HFFc6 (cell line): ENCODE measurements at regions not wholly inside any gene's neighbourhood (a gene's known extent, or its start where the extent isn't known, plus 50 kb on each side); places are given as distances from the start of the nearest gene placed in this dataset.

Source experiments
- DNase-seq: peaks from one replicate; pipeline ENCODE4 v3.0.0-alpha.2; 2018
- H3K27ac Mint-ChIP-seq: 2 replicates; pipeline ENCODE4 v1.8.0; 2020; ENCODE audit warnings: mild to moderate bottlenecking, mixed read lengths
- H3K27me3 Mint-ChIP-seq: 2 replicates; pipeline ENCODE4 v1.8.0; 2021; ENCODE audit warnings: mild to moderate bottlenecking, moderate library complexity, mixed read lengths; ENCODE audit not compliant: insufficient read depth
- H3K36me3 Mint-ChIP-seq: 2 replicates; pipeline ENCODE4 v1.8.0; 2021; ENCODE audit warnings: low read depth, mixed read lengths
- H3K4me1 Mint-ChIP-seq: 2 replicates; pipeline ENCODE4 v1.8.0; 2020; ENCODE audit warnings: low read depth, mixed read lengths
- H3K4me3 Mint-ChIP-seq: 2 replicates; pipeline ENCODE4 v1.8.0; 2020; ENCODE audit warnings: mild to moderate bottlenecking, moderate library complexity, mixed read lengths
- H3K9me3 Mint-ChIP-seq: 2 replicates; pipeline ENCODE4 v1.8.0; 2020; ENCODE audit warnings: mild to moderate bottlenecking, mixed read lengths
- CTCF ChIP-seq: fragments of 200-600 bp; sonication (generic); IDR thresholded peaks from 2 replicates; pipeline ENCODE4 v1.5.0; 2021; ENCODE audit warnings: antibody characterized with exemption, mild to moderate bottlenecking

DNA sequence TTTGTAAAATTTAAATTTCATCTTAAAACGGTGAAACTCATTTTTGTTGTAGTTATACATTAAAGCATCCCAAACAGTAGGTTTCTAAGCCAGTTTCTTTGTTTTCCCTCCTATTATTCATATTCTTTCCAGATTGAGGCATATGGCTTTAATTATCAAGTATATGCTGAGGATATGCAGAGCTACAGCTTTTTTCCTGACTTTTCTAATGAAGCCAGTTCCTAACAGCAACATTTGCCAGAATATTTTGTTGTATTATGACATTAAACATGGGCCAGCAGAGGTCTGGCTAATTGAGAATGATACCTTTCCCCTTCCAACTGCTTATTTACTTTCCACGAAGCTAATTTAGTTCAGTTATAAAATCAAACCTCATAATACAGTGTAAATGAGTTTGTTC lies 75.3 kb downstream of the SLIT2 start:
- Mint-ChIP-seq H3K27me3 (no peaks in the 10 kb centered on the region), H3K4me3 (no peak overlapping the region), H3K36me3 (peaks cover 7% of the 10 kb centered on the region), H3K27ac (no peak overlapping the region), H3K4me1 (peaks cover 54% of the 10 kb centered on the region), H3K9me3 (no peaks in the 10 kb centered on the region)
- no peak for DNase-seq
- no peak for TF ChIP-seq CTCF

DNA sequence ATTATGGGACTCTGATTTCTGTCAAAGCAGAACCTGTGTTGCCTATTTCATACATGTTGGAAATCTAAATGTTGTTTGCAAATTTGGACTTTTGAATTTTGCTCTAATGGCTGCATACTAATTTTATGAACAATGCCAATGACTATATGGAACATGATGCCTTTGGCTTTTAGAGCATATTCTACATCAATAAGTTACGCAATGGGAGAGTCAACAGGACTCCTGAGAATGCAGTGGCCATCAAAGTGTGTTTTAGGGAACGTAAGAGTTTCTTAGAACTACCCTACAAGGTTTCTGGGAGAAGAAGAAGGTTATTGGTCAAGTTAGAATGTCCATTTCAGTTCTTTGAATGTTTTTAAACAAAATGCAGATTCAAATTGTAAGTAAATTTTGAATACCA lies 76.1 kb downstream of the SLIT2 start:
- DNase-seq = no peak
- Mint-ChIP-seq H3K36me3 (peaks cover 6% of the 10 kb centered on the region), H3K27me3 (no peaks in the 10 kb centered on the region), H3K9me3 (no peaks in the 10 kb centered on the region), H3K4me1 (peaks cover 56% of the 10 kb centered on the region), H3K4me3 (no peak overlapping the region), H3K27ac (no peak overlapping the region)
- no peak for TF ChIP-seq CTCF

DNA sequence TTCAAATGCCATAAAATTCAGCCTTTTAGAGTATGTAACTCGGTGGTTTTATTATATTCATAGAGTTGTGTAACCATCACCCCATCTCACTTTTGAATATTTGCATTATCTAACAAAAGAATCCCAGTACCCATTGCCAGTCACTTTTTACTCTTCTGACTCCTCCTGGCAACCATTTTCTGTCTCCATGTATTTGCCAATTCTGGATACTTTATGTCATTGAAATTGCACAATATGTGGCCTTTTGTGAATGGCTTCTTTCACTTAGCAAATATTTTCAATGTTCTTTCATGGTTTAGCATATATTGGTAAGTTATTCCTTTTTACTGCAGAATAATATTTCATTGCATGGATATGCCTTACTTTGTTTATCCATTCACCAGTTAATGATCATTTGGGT lies 79.9 kb downstream of the SLIT2 start:
- TF ChIP-seq CTCF = no peak
- no peak for DNase-seq
- peaks cover 12% of the 10 kb centered on the region for H3K36me3 Mint-ChIP-seq
- H3K4me1 Mint-ChIP-seq = peaks cover 43% of the 10 kb centered on the region
- no peak overlapping the region for H3K27ac Mint-ChIP-seq
- H3K4me3 Mint-ChIP-seq = no peak overlapping the region
- no peaks in the 10 kb centered on the region for H3K27me3 Mint-ChIP-seq
- no peaks in the 10 kb centered on the region for H3K9me3 Mint-ChIP-seq

DNA sequence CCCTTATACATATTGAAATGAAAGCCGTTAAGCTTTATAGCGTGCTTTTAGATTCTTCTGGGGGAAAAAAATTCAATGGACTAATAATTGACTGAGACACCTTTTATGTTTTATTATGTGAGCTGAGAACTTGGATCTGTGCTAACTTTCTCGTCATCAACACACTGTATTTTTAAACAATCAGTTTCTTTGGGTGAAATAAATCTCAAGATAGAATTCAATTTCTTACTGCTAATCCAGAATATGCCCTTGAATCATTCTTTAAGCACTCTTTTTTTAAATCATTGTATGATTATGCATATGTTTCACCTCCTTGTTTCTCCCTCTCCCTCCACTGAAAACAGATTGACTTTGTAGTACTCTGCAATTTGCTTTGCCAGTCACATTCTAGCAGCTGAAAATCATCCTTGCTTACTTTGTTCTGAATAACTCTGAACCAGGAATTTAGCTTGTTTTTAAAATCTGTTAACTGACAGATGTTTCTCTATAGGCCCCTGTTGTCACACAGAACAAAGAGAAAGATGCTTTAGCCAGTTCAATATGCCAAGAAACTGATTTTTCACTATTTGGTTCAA lies 81.5 kb downstream of the SLIT2 start:
- TF ChIP-seq CTCF = no peak
- no peak for DNase-seq
- peaks cover 38% of the 10 kb centered on the region for H3K4me1 Mint-ChIP-seq
- no peaks in the 10 kb centered on the region for H3K27me3 Mint-ChIP-seq
- H3K4me3 Mint-ChIP-seq = no peak overlapping the region
- peaks cover 18% of the 10 kb centered on the region for H3K36me3 Mint-ChIP-seq
- no peaks in the 10 kb centered on the region for H3K9me3 Mint-ChIP-seq
- no peak overlapping the region for H3K27ac Mint-ChIP-seq

GRCh38 chr4:20337261-20337664 lies 85.6 kb downstream of the SLIT2 start:
- H3K4me1 Mint-ChIP-seq = peaks cover 34% of the 10 kb centered on the region
- no peak for TF ChIP-seq CTCF

DNA sequence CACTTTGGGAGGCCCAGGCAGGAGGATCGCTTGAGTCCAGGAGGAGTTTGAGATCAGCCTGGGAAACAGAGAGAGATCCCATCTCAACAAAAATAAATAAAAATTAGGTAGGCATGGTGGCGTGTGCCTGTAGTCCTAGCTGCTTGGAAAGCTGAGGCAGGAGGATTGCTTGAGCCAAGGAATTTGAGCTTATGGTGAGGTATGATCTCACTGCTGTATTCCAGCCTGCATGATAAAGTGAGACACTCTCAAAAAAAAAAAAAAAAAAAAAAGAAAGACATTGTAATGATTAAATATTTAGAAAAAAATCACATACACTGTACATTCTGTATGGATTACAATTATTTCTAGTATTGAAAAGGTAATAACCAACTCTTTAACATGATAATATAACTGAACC lies 87.1 kb downstream of the SLIT2 start:
- no peak overlapping the region for H3K4me3 Mint-ChIP-seq

More at GRCh38 chr4:20337261-20337664, 85.6 kb downstream of the SLIT2 start:
- Mint-ChIP-seq H3K27ac (no peak overlapping the region), H3K27me3 (no peaks in the 10 kb centered on the region; the same call in 1 of the 2 replicates), H3K4me3 (no peak overlapping the region), H3K36me3 (peaks cover 12% of the 10 kb centered on the region; the same call in 1 of the 2 replicates), H3K9me3 (no peaks in the 10 kb centered on the region)
- DNase-seq = no peak

More for the DNA sequence above, 87.1 kb downstream of the SLIT2 start:
- no peaks in the 10 kb centered on the region for H3K9me3 Mint-ChIP-seq
- no peak for TF ChIP-seq CTCF
- H3K27ac Mint-ChIP-seq = no peak overlapping the region
- no peak for DNase-seq
- peaks cover 28% of the 10 kb centered on the region; the same call in 1 of the 2 replicates for H3K4me1 Mint-ChIP-seq
- H3K36me3 Mint-ChIP-seq = peaks cover 12% of the 10 kb centered on the region; the same call in 1 of the 2 replicates
- no peaks in the 10 kb centered on the region; the same call in 1 of the 2 replicates for H3K27me3 Mint-ChIP-seq
